ENCODE measurements at regions not wholly inside any gene's neighbourhood (a gene's known extent, or its start where the extent isn't known, plus 50 kb on each side); places are given as distances from the start of the nearest gene placed in this dataset.

DNA sequence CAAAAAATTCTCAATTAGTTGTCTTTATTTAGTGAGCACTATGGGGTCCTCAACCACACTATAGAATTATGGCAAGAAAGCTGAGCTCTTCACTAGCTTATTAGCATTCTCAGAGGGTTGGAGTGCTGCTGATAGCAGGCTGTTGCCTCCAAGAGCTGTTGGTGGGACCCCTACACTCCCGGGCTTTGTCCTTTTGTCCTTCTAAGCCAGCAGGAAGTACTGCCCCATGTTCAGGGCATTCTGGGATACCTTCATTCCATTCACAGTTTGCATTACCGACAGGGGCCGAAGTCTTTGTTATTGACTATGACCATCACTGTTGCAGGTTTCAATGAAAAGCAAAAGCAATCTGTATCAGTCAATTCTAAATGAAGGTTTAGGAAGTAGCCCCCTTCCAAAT lies 89.5 kb upstream of the OTX2 start:
- TF ChIP-seq, protein P1, sequence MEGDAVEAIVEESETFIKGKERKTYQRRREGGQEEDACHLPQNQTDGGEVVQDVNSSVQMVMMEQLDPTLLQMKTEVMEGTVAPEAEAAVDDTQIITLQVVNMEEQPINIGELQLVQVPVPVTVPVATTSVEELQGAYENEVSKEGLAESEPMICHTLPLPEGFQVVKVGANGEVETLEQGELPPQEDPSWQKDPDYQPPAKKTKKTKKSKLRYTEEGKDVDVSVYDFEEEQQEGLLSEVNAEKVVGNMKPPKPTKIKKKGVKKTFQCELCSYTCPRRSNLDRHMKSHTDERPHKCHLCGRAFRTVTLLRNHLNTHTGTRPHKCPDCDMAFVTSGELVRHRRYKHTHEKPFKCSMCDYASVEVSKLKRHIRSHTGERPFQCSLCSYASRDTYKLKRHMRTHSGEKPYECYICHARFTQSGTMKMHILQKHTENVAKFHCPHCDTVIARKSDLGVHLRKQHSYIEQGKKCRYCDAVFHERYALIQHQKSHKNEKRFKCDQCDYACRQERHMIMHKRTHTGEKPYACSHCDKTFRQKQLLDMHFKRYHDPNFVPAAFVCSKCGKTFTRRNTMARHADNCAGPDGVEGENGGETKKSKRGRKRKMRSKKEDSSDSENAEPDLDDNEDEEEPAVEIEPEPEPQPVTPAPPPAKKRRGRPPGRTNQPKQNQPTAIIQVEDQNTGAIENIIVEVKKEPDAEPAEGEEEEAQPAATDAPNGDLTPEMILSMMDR (IDR thresholded peaks at IDR 0.05) = no peak
- TF ChIP-seq POLR2A (IDR thresholded peaks at IDR 0.05) = no peak
